Neutrophil (primary cell): ENCODE measurements at regions not wholly inside any gene's neighbourhood (a gene's known extent, or its start where the extent isn't known, plus 50 kb on each side); places are given as distances from the start of the nearest gene placed in this dataset.

Experiments
- H3K27ac ChIP-seq: fragments of 200-600 bp; sonication (generic); 2 replicates; pipeline ENCODE4 v1.5.1; 2016; ENCODE audit warnings: mild to moderate bottlenecking, moderate library complexity
- H3K27me3 ChIP-seq: fragments of 200-600 bp; sonication (generic); 2 replicates; pipeline ENCODE4 v1.6.0; 2016; ENCODE audit warnings: mild to moderate bottlenecking
- H3K36me3 ChIP-seq: fragments of 200-600 bp; sonication (generic); 2 replicates; pipeline ENCODE4 v1.5.1; 2017
- H3K4me1 ChIP-seq, 2 experiments: fragments of 200-600 bp in 1 of 2; sonication (generic) in 1 of 2; 1 replicate in 1 of 2; 2 replicates in 1 of 2; pipeline versions ENCODE4 v1.5.1 to v1.6.1; 2013 to 2016; ENCODE audit warnings: low read depth in 1 of 2, low read length in 1 of 2, mild to moderate bottlenecking in 1 of 2, moderate library complexity in 1 of 2; ENCODE audit not compliant: control insufficient read depth in 1 of 2, insufficient read depth in 1 of 2
- H3K4me3 ChIP-seq, 2 experiments: fragments of 200-600 bp in 1 of 2; sonication (generic) in 1 of 2; 1 replicate in 1 of 2; 2 replicates in 1 of 2; pipeline ENCODE4 v1.5.1; 2013 to 2016; ENCODE audit warnings: low read depth in 1 of 2, low read length in 1 of 2, mild to moderate bottlenecking in 1 of 2, moderate library complexity in 1 of 2
- H3K9me3 ChIP-seq: fragments of 200-600 bp; sonication (generic); 2 replicates; pipeline ENCODE4 v1.5.1; 2016
- TF ChIP-seq, protein P1 (sequence below): fragments of 200-600 bp; sonication (generic); IDR thresholded peaks from 2 replicates; pipeline ENCODE4 v1.5.1; 2016; ENCODE audit warnings: antibody characterized with exemption

DNA sequence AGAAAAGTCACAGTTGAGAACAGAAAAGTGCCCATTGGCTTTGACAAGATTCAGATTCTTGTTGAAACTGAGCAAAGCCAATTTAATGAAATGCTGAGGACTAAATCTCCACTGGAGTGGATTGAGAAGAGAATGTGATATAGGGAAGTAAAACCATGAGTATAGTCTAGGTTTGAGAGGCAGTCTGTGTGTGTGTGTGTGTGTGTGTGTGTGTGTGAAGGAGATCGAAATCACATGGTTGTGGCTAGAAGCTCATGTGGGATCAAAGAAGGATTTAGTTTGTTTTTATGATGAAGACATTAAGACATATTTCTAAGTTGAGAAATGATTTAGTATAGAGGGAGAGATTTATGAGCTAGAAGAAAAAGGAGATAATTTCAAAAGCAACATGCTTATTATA lies 275.7 kb upstream of the DAB2 start:
- H3K9me3 ChIP-seq = no peaks in the 10 kb centered on the region
- TF ChIP-seq, protein P1, sequence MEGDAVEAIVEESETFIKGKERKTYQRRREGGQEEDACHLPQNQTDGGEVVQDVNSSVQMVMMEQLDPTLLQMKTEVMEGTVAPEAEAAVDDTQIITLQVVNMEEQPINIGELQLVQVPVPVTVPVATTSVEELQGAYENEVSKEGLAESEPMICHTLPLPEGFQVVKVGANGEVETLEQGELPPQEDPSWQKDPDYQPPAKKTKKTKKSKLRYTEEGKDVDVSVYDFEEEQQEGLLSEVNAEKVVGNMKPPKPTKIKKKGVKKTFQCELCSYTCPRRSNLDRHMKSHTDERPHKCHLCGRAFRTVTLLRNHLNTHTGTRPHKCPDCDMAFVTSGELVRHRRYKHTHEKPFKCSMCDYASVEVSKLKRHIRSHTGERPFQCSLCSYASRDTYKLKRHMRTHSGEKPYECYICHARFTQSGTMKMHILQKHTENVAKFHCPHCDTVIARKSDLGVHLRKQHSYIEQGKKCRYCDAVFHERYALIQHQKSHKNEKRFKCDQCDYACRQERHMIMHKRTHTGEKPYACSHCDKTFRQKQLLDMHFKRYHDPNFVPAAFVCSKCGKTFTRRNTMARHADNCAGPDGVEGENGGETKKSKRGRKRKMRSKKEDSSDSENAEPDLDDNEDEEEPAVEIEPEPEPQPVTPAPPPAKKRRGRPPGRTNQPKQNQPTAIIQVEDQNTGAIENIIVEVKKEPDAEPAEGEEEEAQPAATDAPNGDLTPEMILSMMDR = no peak
- H3K36me3 ChIP-seq = no peaks in the 10 kb centered on the region
- H3K27me3 ChIP-seq = no peaks in the 10 kb centered on the region
- H3K4me1 ChIP-seq = no peaks in the 10 kb centered on the region
- H3K4me3 ChIP-seq = no peak overlapping the region
- H3K27ac ChIP-seq = no peak overlapping the region

DNA sequence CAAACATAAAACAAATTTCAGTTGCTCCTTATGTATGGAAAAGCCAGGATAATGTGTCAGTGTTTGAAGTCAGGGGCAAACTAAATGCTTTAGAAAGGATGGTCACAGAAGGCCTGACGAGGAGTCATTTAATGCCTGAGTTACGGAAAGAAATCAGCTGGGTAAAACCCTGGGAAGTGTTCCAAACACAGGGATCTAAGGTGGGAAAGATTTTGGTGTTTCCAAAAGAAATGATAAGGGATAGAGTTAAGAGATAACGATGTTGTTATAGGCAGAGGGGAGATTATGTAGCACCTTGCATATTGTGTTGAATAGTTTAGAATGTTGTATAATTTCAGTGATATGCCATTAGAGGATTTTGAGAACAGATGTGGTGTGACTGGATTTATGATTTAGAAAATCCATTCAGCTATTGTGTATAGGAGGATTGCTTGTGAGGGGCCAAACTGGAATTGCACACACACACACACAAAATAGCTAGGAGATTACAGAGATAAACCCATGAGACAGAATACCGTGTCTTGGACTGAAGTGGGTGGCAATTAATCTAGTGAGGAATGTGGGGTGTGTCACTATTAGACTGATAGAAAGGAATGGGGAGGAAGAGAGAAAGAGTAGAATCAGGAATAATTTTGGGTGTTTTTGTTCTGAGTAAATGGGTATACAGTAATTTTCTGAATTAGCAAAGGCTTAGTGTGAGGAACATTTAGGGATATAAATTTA lies 274.2 kb upstream of the DAB2 start:
- H3K27me3 ChIP-seq = no peaks in the 10 kb centered on the region
- H3K36me3 ChIP-seq = no peaks in the 10 kb centered on the region
- TF ChIP-seq, protein P1 = no peak
- no peak overlapping the region for H3K27ac ChIP-seq
- no peaks in the 10 kb centered on the region for H3K4me1 ChIP-seq
- H3K4me3 ChIP-seq = no peak overlapping the region
- H3K9me3 ChIP-seq = no peaks in the 10 kb centered on the region

DNA sequence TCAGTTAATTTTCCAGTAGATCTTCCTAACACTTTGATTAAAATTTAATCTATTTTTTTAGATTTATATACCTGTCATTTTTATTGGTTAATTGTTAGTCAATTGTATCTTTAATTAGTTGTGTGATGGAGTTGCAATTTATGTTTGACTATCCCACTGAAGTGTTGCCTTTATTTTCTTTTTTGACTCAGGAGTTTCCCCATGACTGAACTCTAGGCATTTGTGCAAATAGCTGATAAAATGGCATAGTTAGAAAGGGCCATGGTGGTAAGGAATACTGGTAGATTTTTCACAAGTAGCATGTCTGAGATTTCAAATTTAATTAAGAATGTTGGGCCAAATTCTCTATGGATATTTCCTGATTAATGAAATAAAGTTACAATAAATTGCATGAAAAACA lies 273.1 kb upstream of the DAB2 start:
- H3K4me1 ChIP-seq = no peaks in the 10 kb centered on the region
- no peaks in the 10 kb centered on the region for H3K9me3 ChIP-seq
- TF ChIP-seq, protein P1 = no peak
- H3K27me3 ChIP-seq = no peaks in the 10 kb centered on the region
- no peak overlapping the region for H3K27ac ChIP-seq
- no peak overlapping the region for H3K4me3 ChIP-seq
- H3K36me3 ChIP-seq = no peaks in the 10 kb centered on the region

DNA sequence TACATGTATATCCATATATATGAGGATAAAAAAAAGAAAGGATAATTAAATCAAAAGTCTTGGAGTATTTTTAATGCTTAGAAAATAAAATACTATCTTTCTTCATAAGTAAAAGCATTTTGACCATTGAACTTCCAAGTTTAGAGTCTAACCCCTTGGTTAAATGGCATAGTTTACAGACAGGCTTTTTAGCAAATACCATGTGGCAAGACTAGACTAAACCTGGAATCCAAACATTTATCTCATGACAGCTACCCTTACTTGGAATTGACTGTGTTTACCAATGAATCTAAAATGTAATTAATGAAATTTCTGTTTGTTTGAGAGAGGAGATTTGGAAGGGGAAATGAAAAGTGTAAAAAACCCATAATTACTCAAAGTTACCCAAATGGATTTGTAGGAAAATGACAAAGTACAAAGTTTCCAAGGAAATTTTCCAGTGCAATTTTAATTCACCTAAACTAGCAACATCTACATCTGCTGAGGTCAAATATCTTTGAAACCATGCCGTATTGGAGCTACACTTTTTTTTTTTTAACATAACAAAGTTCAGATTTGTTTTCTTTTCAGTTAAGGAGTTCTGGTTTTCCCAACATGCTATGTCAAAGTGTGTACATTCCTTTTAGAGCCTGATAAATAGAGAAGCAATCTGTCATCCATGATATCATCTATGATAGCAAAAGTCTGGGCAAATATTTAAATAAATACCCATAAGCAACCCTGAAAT lies 272.1 kb upstream of the DAB2 start:
- TF ChIP-seq, protein P1 = no peak
- Histone ChIP-seq H3K9me3 (no peaks in the 10 kb centered on the region), H3K27me3 (no peaks in the 10 kb centered on the region), H3K27ac (no peak overlapping the region), H3K4me3 (no peak overlapping the region), H3K36me3 (no peaks in the 10 kb centered on the region), H3K4me1 (no peaks in the 10 kb centered on the region)

DNA sequence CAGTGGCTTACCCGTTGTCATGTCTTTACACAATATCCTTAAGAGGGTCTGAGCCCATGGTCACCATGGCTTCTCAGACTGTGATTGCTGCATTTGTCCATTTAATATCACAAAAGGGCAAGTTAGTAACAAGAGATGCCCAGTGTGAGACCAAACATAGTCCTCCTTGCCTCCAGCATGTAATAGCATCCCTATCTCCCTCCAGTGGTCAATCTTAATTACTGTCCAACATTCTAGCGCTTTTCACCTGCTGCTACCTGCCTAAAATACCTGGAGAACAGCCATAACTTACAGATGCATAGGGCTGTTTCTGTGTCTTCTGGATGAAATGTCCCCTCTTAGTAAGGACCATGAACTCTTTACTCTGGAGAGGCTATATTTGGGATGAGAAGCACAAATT lies 267.2 kb upstream of the DAB2 start:
- Histone ChIP-seq H3K27ac (no peak overlapping the region), H3K27me3 (no peaks in the 10 kb centered on the region), H3K36me3 (no peaks in the 10 kb centered on the region), H3K4me1 (no peaks in the 10 kb centered on the region), H3K4me3 (no peak overlapping the region), H3K9me3 (peaks cover 8% of the 10 kb centered on the region)
- TF ChIP-seq, protein P1 = no peak
